ENCODE measurements at regions not wholly inside any gene's neighbourhood (a gene's known extent, or its start where the extent isn't known, plus 50 kb on each side); places are given as distances from the start of the nearest gene placed in this dataset.
"Not testable (repeated sequence)": the region's sequence is repeated elsewhere in the genome, so short reads cannot be mapped to it uniquely, and the experiment has no call there.

- ChIA-PET CTCF (no interaction called here), POLR2A (no interaction called here)
- H3K4me1 Mint-ChIP-seq = no peaks in the 10 kb centered on the region
- no peak overlapping the region for H3K4me3 Mint-ChIP-seq
- H3K9me3 Mint-ChIP-seq = no peaks in the 10 kb centered on the region
- DNase-seq = no peak
- H3K27me3 Mint-ChIP-seq = peaks cover 2% of the 10 kb centered on the region
- H3K27ac Mint-ChIP-seq = no peak overlapping the region
- no peaks in the 10 kb centered on the region for H3K36me3 Mint-ChIP-seq (ENCODE audit: low read depth)
These were observed 111.6 kb downstream of the SOCS6 start for GRCh38 chr18:70400476-70400875.

GRCh38 chr18:70398076-70398475, 109.2 kb downstream of the SOCS6 start:
- no peak for DNase-seq
- CTCF ChIA-PET = no interaction called here
- Mint-ChIP-seq H3K27me3 (peaks cover 2% of the 10 kb centered on the region), H3K4me3 (no peak overlapping the region), H3K4me1 (no peaks in the 10 kb centered on the region), H3K27ac (no peak overlapping the region), H3K9me3 (no peaks in the 10 kb centered on the region), H3K36me3 (ENCODE audit: low read depth) (no peaks in the 10 kb centered on the region)
- POLR2A ChIA-PET = no interaction called here

DNA sequence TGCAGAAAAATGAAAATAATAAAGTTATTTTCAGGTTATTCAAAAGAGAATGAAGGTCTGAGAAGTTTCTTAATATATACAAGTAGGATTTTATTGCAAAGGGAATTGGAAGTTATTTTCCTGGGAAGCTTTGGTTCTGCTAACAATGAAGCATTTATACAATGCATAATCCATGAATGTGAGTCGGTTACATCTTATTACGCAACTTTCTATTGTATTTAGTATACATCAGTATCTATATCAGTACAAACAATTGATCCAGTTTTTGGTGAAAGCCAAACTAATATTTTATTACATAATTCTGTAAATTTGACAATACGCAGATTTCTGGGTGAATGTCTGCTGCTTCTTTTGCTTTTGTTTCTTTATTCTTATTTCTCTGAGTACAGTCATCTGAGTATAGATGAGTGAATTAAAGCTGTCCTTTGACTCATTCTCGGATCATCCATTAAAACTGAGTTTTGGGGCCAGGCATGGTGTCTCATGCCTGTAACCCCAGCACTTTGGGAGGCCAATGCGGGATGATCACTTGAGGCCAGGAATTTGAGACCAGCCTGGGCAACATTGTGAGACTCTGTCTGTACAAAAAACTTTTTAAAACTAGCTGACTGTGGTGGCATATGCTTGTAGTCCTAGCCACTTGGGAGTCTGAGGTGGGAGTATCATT, 108.5 kb downstream of the SOCS6 start:
- H3K4me3 Mint-ChIP-seq = no peak overlapping the region
- no peaks in the 10 kb centered on the region for H3K4me1 Mint-ChIP-seq
- DNase-seq = no peak
- no peaks in the 10 kb centered on the region for H3K9me3 Mint-ChIP-seq
- POLR2A ChIA-PET = no interaction called here
- CTCF ChIA-PET = no interaction called here
- peaks cover 2% of the 10 kb centered on the region for H3K27me3 Mint-ChIP-seq
- no peaks in the 10 kb centered on the region for H3K36me3 Mint-ChIP-seq (ENCODE audit: low read depth)
- H3K27ac Mint-ChIP-seq = no peak overlapping the region

GRCh38 chr18:70395771-70396170, 106.9 kb downstream of the SOCS6 start:
- POLR2A ChIA-PET; DNase-seq; H3K4me3 Mint-ChIP-seq; H3K36me3 Mint-ChIP-seq (ENCODE audit: low read depth); CTCF ChIA-PET; H3K27ac Mint-ChIP-seq; H3K4me1 Mint-ChIP-seq; H3K9me3 Mint-ChIP-seq; H3K27me3 Mint-ChIP-seq: not testable (repeated sequence)

DNA sequence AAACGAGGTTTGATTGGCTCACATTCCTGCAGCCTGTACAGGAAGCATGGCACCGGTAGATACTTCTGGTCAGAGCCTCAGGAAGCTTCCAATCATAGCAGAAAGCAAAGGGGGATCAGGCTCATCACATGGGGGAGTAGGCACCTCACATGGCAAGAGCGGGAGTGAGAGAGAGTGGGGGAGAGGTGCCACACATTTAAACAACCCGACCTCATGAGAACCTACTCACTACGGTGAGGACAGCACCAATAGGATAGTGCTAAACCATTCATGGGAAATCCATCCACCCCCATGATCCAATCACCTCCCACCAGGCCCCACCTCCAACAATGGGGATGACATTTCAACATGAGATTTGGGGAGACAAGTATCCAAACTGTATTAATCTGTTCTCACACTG, 105.8 kb downstream of the SOCS6 start:
- POLR2A ChIA-PET = no interaction called here
- Mint-ChIP-seq H3K4me1 (no peaks in the 10 kb centered on the region), H3K27ac (no peak overlapping the region), H3K4me3 (no peak overlapping the region), H3K36me3 (ENCODE audit: low read depth) (no peaks in the 10 kb centered on the region), H3K27me3 (no peaks in the 10 kb centered on the region), H3K9me3 (no peaks in the 10 kb centered on the region)
- CTCF ChIA-PET = interaction anchor here (0.7 kb wide), 1 partner anchor 41 kb away, joined by 3 read pairs; no protein-coding TSS in a partner anchor
- DNase-seq = no peak

GRCh38 chr18:70390371-70391090, 101.7 kb downstream of the SOCS6 start:
- Mint-ChIP-seq H3K4me3 (no peak overlapping the region), H3K9me3 (no peaks in the 10 kb centered on the region), H3K36me3 (ENCODE audit: low read depth) (no peaks in the 10 kb centered on the region), H3K27me3 (no peaks in the 10 kb centered on the region), H3K27ac (no peak overlapping the region), H3K4me1 (no peaks in the 10 kb centered on the region)
- ChIA-PET POLR2A (no interaction called here), CTCF (interaction anchor here (0.7 kb wide), 2 partner anchors 202 to 1242 kb away, joined by 5 read pairs; no protein-coding TSS in a partner anchor)
- no peak for DNase-seq

- peaks cover 12% of the 10 kb centered on the region for H3K4me1 Mint-ChIP-seq
These were observed 100.2 kb downstream of the SOCS6 start for GRCh38 chr18:70389036-70389435.

GRCh38 chr18:70387027-70387426, 98.2 kb downstream of the SOCS6 start:
- H3K36me3 Mint-ChIP-seq (ENCODE audit: low read depth) = no peaks in the 10 kb centered on the region
- CTCF ChIA-PET = no interaction called here
- POLR2A ChIA-PET = no interaction called here

More at GRCh38 chr18:70389036-70389435, 100.2 kb downstream of the SOCS6 start:
- H3K36me3 Mint-ChIP-seq (ENCODE audit: low read depth); DNase-seq; CTCF ChIA-PET; H3K4me3 Mint-ChIP-seq; H3K27me3 Mint-ChIP-seq; H3K9me3 Mint-ChIP-seq; H3K27ac Mint-ChIP-seq; POLR2A ChIA-PET: not testable (repeated sequence)

DNA sequence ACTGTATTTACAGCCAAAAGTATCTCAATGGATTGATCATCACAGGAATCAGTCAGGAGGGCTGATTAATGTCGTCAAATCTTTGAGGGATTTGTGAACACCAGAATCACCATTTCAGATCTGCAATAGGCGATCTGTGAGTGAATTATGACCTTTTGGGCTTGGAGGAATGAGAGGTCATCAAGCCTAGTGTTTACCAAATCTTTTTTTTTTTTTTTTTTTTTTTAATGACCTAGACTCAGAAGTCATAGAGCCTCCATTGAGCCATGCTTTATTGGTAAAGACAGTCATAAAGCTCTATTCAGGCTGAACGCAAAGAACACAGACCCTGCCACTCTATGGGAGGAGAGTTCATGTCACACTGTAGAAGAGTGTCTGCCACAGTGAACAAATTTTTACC, 97.7 kb downstream of the SOCS6 start:
- DNase-seq = no peak
- ChIA-PET CTCF (no interaction called here), POLR2A (no interaction called here)

More at GRCh38 chr18:70387027-70387426, 98.2 kb downstream of the SOCS6 start:
- no peak overlapping the region for H3K4me3 Mint-ChIP-seq
- DNase-seq = no peak
- H3K27ac Mint-ChIP-seq = no peak overlapping the region
- no peaks in the 10 kb centered on the region for H3K9me3 Mint-ChIP-seq
- peaks cover 12% of the 10 kb centered on the region for H3K4me1 Mint-ChIP-seq
- no peaks in the 10 kb centered on the region for H3K27me3 Mint-ChIP-seq

GRCh38 chr18:70385474-70385873, 96.6 kb downstream of the SOCS6 start:
- H3K4me1 Mint-ChIP-seq = peaks cover 12% of the 10 kb centered on the region

More for the DNA sequence above, 97.7 kb downstream of the SOCS6 start:
- Mint-ChIP-seq H3K27me3 (peaks cover 2% of the 10 kb centered on the region), H3K36me3 (ENCODE audit: low read depth) (no peaks in the 10 kb centered on the region), H3K4me1 (peaks cover 12% of the 10 kb centered on the region), H3K4me3 (no peak overlapping the region), H3K9me3 (no peaks in the 10 kb centered on the region), H3K27ac (no peak overlapping the region)

DNA sequence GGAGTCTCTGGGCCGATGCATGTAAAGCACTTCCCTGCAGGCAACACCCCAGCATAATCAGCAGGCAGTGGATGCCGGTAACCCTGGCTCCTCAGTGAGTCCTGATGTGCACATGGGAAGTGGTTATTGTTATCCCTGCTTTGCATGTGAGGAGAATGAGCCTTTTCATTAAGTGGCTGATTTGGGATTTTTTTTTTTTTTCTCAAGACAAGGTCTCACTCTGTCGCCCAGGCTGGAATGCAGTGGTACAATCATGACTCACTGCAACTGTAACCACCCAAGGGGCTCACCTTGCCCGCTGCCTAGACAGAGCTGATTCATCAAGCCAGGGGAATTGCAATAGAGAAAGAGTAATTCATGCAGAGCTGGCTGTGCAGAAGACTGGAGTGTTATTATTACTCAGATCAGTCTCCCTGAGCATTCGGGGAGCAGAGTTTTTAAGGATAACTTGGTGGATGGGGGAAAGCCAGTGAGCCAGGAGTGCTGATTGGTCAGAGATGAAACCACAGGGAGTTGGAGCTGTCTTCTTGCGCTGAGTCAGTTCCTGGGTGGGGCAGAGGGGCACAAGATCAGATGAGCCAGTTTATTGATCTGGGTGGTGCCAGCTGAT, 95.4 kb downstream of the SOCS6 start:
- POLR2A ChIA-PET = interaction anchor here (0.6 kb wide), 1 partner anchor 21 kb away, joined by 3 read pairs; no protein-coding TSS in a partner anchor
- Mint-ChIP-seq H3K9me3 (no peaks in the 10 kb centered on the region), H3K4me1 (peaks cover 12% of the 10 kb centered on the region), H3K4me3 (peak overlapping the region; percentile 5), H3K36me3 (ENCODE audit: low read depth) (no peaks in the 10 kb centered on the region), H3K27me3 (peaks cover 3% of the 10 kb centered on the region), H3K27ac (no peak overlapping the region)
- CTCF ChIA-PET = no interaction called here
- no peak for DNase-seq

More at GRCh38 chr18:70385474-70385873, 96.6 kb downstream of the SOCS6 start:
- ChIA-PET POLR2A (no interaction called here), CTCF (no interaction called here)
- H3K36me3 Mint-ChIP-seq (ENCODE audit: low read depth) = no peaks in the 10 kb centered on the region
- H3K27ac Mint-ChIP-seq = no peak overlapping the region
- no peak overlapping the region for H3K4me3 Mint-ChIP-seq
- H3K9me3 Mint-ChIP-seq = no peaks in the 10 kb centered on the region
- no peak for DNase-seq
- H3K27me3 Mint-ChIP-seq = peaks cover 3% of the 10 kb centered on the region

GRCh38 chr18:70382992-70383717, 94.3 kb downstream of the SOCS6 start:
- Mint-ChIP-seq H3K27ac (no peak overlapping the region), H3K27me3 (peaks cover 3% of the 10 kb centered on the region), H3K4me3 (no peak overlapping the region), H3K4me1 (peaks cover 12% of the 10 kb centered on the region), H3K36me3 (ENCODE audit: low read depth) (no peaks in the 10 kb centered on the region), H3K9me3 (no peaks in the 10 kb centered on the region)
- POLR2A ChIA-PET = no interaction called here
- DNase-seq = no peak
- CTCF ChIA-PET = no interaction called here

GRCh38 chr18:70382017-70382416, 93.2 kb downstream of the SOCS6 start:
- Mint-ChIP-seq H3K4me1 (peaks cover 12% of the 10 kb centered on the region), H3K9me3 (no peaks in the 10 kb centered on the region), H3K4me3 (no peak overlapping the region), H3K27ac (no peak overlapping the region), H3K36me3 (ENCODE audit: low read depth) (no peaks in the 10 kb centered on the region), H3K27me3 (peaks cover 3% of the 10 kb centered on the region)
- CTCF ChIA-PET = no interaction called here
- POLR2A ChIA-PET = no interaction called here
- no peak for DNase-seq
